ENCODE measurements at regions not wholly inside any gene's neighbourhood (a gene's known extent, or its start where the extent isn't known, plus 50 kb on each side); places are given as distances from the start of the nearest gene placed in this dataset.
"Not testable (repeated sequence)": the region's sequence is repeated elsewhere in the genome, so short reads cannot be mapped to it uniquely, and the experiment has no call there.

DNA sequence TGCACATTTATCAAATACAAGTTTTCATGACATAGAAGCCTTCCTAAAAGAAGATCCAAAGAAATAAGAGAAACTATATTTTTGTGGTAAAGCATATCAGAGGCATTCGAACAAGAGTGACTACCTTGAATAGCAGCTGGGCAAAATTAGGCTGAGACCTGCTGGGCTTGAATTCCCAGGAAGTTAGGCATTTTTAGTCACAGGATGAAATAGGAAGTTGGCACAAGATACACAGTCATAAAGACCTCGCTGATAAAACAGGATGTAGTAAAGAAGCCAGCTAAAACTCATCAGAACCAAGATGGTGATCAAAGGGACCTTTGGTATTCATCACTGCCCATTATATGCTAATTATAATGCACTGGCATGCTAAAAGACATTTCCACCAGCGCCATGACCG, 1302.3 kb upstream of the NRXN1 start:
- DNase-seq (ENCODE audit: low spot score): no peak

DNA sequence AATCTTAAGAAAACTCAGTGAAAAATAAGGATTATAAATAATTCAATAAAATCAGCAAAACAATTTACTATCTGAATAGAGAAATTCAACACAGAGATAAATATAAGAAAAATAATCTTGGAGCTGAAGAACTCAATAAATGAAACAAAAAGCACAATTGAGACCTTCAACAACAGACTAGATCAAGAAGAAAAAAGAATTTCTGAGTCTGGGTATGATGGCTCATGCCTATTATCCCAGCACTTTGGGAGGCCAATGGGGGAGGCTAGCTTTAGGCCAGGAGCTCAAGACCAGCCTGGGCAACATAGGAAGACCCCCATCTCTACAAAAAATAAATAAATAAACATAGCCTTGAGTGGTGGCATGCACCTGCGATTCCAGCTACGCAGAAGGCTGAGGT, 1295.7 kb upstream of the NRXN1 start:
- DNase-seq (ENCODE audit: low spot score): no peak

DNA sequence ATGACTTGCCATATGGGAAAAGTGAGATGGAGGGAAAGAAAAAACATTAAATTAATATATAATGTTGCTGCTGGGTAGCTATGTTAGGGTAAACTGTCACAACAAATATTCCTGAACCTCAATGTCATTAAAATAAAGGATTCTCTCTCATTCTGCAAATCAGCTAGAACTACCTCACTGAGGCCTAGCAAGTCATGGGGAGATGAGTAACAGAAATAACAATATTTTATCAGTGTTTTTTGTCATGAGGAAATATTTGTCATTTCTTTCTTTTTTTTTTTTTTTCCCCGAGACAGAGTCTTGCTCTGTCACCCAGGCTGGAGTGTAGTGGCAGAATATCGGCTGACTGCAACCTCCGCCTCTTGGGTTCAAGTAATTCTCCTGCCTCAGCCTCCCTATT, 1282.3 kb upstream of the NRXN1 start:
- no peak for DNase-seq (ENCODE audit: low spot score)

DNA sequence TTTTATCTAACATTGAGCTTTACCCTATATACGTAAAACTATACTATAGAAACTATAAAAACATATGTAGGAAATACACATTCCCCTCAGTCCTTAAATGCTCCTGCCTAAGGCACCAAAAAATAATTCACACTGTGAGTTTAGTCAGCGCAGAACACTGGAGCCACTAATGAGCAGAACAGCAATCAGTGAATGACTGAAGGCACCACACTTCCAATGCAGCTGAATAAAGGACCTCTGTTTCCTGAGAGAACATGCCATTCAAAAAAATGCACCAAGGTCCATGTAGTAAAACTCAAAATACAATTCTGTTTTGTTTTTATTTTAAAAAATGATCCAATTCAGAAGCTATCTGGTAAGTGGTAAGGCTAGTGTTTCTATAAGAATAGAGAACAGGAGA, 1280.6 kb upstream of the NRXN1 start:
- no peak for DNase-seq (ENCODE audit: low spot score)

DNA sequence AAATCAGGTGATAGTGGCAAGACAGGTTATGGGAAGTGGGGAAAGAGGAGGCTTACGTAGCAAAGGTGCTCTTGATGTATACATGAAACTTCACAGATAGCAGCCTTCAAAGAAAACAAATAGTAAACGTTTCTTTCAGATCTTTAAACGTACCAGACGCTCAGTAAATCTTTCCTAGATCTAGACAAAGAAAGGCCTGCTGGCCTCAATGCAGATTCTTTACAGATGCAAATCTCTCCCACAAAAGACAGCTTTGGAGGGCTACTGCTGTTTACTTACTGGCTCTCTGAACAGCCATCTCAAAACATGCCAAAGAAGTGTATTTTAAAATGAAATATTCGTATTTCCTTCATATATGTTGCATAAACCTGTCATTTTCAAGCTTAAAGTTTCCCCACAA, 1279.9 kb upstream of the NRXN1 start:
- DNase-seq (ENCODE audit: low spot score): no peak

DNA sequence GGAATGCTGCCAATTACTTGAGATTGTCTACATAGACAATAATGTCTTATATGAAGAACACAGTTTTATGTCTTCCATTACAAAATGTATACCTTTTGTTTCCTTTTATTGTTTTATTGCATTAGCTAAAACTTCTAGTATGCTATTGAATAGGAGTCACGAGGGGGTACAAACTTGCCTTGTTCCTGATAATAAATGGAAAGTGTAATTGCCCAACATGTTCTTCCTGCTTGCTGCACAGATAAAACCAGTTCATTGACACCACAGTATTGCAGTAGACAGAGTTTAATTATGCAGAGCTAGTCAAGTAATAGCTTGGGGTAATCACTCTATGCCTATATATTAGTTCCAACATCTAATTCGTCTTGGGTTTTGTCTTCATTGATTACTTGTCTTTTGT, 1276.2 kb upstream of the NRXN1 start:
- no peak for DNase-seq (ENCODE audit: low spot score)

DNA sequence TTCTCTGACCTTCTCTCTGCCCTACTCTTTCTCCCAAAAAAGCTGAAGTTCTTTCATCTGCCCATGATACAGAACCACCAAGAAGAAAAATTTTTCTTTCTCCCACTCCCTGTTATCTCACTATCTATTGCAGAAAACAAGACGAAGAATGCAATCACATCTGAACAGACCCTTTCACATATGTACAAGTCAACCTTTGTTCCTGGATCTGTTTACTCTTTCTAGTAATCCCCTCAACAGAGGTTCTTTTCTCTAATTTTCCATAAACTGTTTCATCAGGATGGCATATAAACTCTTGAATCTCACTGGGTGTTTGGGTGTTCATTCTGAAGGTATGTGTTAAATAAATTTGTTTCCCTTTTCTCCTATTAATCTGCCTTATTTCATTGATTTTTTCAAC, 1262.7 kb upstream of the NRXN1 start:
- DNase-seq (ENCODE audit: low spot score): no peak

DNA sequence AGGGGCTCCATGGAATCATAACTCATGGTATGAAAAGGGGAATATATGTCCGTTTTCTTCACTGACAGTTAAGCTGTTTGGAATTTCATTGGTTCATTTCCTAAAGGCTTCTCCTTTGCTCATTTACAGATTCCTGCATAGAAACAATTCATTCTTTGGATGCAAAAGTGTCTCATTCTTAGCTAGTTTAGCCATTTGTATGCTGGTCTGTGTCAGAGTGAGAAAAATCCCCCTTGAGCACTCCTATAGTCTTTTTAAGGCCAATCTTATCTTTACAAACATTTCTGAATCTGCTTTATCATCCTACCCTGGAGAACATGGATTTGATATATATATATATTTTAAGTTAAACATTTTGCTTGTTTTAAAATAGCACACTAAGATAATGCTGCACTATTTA, 1260.9 kb upstream of the NRXN1 start:
- DNase-seq (ENCODE audit: low spot score): no peak

DNA sequence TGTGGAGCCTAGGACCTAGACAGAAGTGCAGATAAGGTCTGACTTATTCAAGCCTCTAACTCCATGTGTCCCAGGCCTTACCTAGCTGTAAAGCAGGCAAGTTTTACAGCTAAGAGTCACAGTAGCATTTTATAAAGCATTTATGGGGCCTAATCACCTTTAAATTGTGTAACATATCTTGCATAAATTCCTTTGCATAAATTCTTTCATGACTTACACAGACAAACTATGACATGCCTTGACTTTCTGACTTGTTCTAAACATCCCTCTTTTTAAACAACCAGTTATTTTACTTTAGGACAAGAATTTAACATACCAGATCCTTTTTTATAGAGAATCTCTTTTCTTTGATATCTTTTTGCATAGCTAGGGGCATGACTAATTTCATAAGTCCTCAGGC, 1257.8 kb upstream of the NRXN1 start:
- no peak for DNase-seq (ENCODE audit: low spot score)

DNA sequence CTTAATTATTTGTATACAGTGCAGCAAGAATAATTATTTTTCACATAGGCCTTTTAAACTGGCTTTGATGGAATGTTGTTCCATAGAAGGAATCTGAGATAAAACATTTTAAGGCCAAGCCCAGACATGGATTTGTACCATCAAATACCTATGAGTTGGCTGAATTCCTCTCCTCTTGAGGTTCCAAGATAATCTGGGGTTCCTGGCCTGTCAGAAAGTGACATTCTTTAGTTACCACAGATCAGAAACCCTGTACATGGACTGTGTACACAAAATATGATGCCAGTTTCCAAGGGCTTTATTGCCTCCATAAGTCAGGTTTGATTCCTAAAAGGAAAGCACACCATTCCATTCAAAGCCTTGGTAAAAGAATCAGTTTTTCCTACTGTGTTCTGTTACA, 1256.7 kb upstream of the NRXN1 start:
- no peak for DNase-seq (ENCODE audit: low spot score)

DNA sequence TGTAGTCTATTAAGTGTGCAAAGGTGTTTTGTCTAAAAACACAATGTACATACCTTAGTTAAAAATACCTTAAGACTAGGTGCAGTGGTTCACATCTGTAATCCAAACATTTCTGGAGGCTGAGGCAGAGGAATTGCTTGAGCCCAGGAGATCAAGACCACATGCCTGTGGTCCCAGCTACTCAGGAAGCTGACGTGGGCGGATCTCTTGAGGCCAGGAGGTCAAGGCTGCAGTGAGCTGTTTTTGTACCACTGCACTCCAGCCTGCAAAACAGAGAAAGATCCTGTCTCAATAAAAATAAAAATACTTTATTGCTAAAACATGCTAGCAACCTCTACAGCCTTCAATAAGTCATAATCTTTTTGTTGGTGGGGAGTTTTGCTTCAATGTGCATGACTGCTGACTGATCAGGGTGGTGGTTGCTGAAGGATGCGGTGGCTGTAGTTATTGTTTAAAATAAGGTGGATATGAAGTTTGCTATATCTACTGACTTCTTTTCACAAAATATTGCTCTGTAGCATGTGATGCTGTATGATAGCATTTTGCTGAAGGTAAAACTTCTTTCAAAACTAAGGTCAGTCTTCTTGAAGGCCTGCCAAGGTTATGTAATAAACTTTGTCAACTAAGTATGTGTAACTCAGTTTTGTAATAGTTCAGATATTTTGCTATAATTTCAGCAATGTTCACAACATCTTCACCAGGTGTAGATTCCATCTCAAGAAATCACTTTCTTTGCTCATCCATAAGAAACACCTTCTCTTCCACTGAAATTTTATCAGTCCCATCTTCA, 1238.0 kb upstream of the NRXN1 start:
- no peak for DNase-seq (ENCODE audit: low spot score)

DNA sequence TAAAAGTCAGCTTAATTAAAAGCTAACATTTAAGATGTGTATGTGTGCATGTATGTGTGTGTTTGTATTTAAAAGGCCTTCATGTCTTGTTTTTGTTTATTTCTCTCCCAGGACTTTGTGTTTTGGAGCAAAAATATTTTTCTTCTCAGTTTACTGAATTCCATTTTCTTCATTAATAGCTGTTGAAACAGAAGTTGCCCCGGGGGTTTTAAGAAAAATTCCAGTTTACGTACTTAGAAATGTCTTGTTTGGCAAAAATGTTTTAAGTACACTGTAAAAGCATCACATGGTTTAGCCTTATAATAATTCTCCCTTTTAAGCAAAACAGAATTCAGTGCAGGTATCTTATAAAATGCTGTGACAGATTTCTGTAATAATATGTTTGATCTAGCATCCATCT, 1233.0 kb upstream of the NRXN1 start:
- DNase-seq (ENCODE audit: low spot score): no peak

DNA sequence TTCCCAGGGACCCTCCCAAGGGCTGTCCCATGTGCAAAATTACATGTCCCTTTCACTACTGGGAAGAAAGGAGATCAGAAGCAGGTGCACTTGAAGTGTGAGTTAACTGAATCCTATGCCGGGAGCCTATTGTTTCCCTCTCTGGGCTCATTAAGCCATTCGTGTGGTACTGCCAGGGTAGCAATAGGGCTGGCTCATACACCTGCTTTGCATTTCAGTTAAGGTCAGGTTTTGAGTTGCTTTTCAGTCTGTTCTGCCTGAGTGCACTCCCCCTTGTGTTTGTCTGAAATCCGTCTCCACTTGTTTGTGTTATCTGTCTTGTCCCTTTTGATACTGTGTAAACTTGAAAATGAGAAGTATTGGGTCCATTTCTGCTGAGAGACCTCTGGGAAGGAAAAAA, 1232.6 kb upstream of the NRXN1 start:
- no peak for DNase-seq (ENCODE audit: low spot score)

DNA sequence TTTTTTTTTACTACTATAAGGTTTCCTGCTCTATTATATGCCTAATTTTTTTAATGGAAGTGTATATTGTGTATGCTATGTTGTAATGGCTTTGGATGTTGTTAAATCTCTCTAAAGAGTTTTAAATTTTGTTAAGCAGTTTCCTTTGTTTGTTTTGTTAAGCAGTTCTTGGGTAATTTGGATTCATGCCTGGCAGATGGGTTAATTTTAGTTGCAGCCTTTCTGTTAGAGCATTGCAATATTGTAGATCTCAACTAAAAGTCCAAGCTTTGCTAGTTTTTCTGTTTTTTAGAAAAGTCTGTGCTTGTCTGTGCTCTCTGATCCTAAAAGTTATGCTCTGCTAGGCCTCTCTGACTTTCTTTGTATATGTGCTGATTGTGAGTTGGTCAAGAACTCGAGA, 1229.0 kb upstream of the NRXN1 start:
- no peak for DNase-seq (ENCODE audit: low spot score)

DNA sequence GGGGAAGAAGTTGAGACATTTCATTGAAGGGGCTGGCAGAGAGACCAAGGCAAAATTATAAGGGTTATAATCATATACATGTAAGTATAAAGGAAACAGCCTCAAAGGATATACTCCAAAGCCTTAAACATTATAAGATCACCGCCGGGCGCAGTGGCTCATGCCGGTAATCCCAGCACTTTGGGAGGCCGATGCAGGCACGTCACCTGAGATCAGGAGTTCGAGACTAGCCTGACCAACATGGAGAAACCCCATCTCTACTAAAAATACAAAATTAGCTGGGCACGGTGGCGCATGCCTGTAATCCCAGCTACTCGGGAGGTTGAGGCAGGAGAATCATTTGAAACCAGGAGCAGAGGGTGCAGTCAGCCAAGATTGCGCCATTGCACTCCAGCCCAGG, 1227.0 kb upstream of the NRXN1 start:
- DNase-seq (ENCODE audit: low spot score): not testable (repeated sequence)

DNA sequence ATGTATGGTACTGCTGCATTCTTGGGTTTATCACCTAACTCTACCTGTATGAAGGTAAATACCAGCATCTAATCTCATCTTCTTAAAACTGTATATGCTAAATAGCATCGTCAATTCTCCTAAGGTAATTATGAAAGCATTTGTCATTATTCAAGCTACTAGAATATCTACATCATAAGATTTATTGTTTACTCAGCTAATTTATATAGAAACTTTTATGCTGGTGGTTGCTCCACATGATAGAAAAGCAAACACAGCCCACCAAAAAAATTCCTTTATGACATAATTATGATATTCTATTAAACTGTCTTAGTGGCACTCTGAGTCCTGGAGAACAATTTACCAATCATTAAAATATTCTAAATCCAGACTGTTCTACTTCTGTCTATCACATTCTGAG, 1226.1 kb upstream of the NRXN1 start:
- DNase-seq (ENCODE audit: low spot score): no peak

DNA sequence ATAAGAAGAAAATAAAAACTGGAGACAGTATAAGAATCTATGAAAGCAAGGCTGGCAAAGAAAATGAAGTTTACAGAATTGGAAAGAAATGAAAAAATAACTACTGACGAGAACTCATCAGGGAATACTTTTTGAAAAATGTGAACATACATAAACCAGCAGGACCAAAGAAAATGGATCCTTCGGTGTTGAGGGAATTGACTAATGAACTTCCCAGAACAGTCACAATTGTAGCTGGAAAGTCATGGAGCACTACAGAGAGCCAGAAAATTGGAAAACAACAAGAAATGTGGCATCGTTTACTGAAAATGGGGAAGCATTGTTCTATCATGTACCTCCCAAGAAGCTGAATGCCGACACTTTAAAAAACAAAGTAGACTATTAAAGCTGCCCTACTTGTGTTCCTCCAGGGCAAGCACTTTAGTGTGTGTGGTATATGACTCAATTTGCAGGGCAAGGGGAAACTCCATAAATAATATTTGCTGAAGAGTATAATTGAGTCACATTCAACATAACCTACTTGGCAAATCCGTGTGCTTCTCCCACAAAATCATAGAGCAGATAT, 1221.6 kb upstream of the NRXN1 start:
- no peak for DNase-seq (ENCODE audit: low spot score)

DNA sequence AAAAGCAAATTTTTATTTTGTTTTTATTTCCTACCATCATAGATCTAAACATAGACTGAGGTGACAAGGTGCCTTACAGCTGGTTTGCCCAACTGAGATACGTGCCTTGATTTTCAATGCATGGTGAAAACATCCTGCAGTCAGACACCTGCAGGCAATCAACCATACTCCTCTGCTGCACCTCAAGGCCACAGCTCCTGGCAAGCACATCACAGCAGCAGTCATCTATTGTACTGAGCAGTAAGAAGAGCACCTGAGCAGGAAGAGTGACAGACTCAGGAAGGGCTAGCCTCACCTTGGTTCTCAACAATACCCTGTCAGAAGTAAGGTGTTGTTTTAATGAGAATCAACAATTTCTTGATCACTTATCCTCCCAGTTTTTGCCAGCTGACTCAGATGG, 1206.8 kb upstream of the NRXN1 start:
- no peak for DNase-seq (ENCODE audit: low spot score)

DNA sequence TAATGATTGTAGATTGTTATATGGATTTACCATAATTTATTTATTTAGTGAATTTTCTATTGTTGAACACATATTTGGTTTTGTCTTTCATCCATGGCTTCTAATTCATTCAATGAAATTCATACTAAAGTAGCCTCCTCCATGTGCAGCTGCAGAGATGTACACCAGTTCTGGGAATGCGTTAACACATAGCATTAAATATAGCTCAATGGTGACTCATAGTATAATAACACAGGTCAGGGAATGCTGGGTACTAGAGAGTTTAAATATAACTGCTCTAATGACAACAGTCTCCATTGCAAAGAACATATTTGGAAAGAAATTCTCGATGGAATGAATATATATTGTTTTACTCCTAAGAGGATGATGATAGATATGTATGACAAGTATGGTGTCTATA, 1190.2 kb upstream of the NRXN1 start:
- no peak for DNase-seq (ENCODE audit: low spot score)

DNA sequence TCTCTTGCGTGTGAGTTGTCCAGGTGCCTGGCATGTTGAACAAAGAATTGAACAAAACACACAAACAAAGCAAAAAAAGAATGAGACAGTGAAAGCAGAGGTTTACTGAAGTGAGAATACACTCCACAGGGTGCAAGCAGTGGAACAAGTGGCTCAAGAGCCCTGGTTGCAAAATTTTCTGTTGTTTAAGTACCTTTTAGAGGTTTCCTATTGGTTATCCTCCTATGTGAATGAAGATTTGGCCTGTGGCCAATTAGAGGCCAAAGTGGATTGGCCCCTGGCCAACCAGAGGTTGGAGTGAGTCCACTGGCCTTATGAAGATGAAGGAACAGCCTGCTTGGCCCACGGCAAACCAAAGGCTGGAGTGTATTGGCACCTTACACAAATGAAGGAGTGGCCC, 1188.5 kb upstream of the NRXN1 start:
- DNase-seq (ENCODE audit: low spot score): peak; percentile 42

DNA sequence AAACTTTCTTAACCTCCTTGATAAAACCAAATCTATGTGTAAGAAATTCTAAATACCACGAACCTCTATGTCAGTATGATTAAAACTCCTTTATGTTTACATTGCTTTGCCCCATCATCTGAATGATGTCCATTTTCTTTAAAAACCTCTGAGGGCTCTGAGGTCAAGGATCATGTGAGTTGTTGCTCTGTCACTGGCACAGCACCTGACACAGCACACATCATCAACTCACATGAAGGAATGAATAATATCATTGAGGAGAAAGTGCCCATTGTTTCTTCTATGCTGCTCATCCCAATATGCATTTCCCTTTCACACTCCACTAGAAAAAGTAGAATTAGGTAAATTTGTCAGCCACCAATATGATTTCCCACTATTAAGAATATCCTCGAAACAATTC, 1178.7 kb upstream of the NRXN1 start:
- no peak for DNase-seq (ENCODE audit: low spot score)

DNA sequence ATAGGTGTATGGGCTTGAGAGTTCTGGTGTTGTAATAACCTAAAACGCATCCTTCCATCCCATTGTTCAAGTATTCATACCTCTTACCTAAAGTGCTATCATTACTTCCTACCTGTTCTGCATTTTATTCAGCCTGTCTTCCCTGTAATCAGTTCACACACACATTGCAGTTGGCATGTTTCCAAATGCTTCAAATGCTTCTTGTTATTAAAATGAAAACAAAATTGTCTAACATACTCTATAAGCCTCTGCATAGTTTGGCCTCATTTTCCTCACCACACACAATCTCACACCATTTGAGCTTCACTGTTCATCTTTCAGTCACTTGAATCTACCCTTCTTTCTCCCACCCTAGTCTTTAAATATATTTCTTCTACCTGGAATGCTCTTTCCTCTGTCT, 1178.2 kb upstream of the NRXN1 start:
- DNase-seq (ENCODE audit: low spot score): no peak

DNA sequence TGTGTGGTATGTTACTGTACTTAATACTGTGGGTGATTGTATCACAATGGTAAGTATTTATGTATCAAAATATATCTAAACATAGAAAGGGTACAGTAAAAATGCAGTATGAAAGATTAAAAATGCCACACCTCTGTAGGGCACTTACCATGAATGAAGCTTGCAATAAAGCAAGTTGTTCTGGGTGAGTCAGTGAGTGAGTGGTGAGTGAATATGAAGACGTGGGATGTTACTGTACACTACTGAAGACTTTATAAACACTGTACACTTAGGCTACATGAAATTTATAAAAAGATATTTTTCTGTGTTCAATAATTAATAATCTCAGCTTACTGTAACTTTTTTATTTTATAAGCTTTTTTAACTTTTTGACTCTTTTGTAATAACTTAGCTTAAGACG, 1162.4 kb upstream of the NRXN1 start:
- no peak for DNase-seq (ENCODE audit: low spot score)

DNA sequence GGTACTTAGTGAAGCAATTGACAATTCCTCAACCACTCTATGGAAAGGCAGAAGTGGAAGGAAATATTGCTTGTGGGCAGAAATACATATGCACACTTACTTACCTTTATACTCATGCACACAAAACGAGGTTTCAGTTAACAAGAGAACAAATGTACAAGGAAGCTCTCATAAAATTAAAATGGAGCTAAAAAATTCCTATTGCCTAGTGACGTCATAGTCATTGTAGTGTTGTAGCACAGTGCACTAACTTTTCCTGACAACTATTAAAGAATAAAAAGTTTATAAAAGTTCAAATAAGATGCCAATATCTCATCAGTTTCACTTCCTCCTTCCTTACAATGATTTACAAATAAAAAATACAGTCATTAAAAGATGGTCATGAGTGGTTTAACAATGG, 1161.9 kb upstream of the NRXN1 start:
- DNase-seq (ENCODE audit: low spot score): no peak

Measured in HT-29 (cell line).